HG03135 (cell line): ENCODE measurements at regions not wholly inside any gene's neighbourhood (a gene's known extent, or its start where the extent isn't known, plus 50 kb on each side); places are given as distances from the start of the nearest gene placed in this dataset.
"Not testable (repeated sequence)": the region's sequence is repeated elsewhere in the genome, so short reads cannot be mapped to it uniquely, and the experiment has no call there.

Experiments used
- ATAC-seq: cut with Tn5 transposase; IDR thresholded peaks from one replicate; pipeline ENCODE4 v1.9.1; 2021; ENCODE audit warnings: mild to moderate bottlenecking, moderate library complexity; ENCODE audit not compliant: unreplicated experiment

- no peak for ATAC-seq
These were observed 1212.0 kb downstream of the GALC start for GRCh38 chr14:86780876-86781510.

GRCh38 chr14:86780461-86780860 lies 1212.5 kb downstream of the GALC start:
- ATAC-seq: no peak

- ATAC-seq: no peak
These were observed 1213.6 kb downstream of the GALC start for GRCh38 chr14:86779416-86779815.

GRCh38 chr14:86777963-86778602 lies 1214.9 kb downstream of the GALC start:
- ATAC-seq: no peak

- not testable (repeated sequence) for ATAC-seq
These were observed 1217.1 kb downstream of the GALC start for GRCh38 chr14:86775896-86776295.

- no peak for ATAC-seq
These were observed 1218.1 kb downstream of the GALC start for GRCh38 chr14:86774916-86775315.

- ATAC-seq: no peak
These were observed 1220.9 kb downstream of the GALC start for GRCh38 chr14:86772075-86772474.

GRCh38 chr14:86770186-86770585 lies 1222.8 kb downstream of the GALC start:
- no peak for ATAC-seq

GRCh38 chr14:86766469-86766868 lies 1226.5 kb downstream of the GALC start:
- no peak for ATAC-seq

- no peak for ATAC-seq
These were observed 1231.4 kb downstream of the GALC start for GRCh38 chr14:86761611-86762010.

GRCh38 chr14:86756521-86757190 lies 1226.7 kb downstream of the FLRT2 start:
- no peak for ATAC-seq

GRCh38 chr14:86750488-86750887 lies 1220.5 kb downstream of the FLRT2 start:
- not testable (repeated sequence) for ATAC-seq

- ATAC-seq: no peak
These were observed 1209.8 kb downstream of the FLRT2 start for GRCh38 chr14:86739761-86740160.

- ATAC-seq: not testable (repeated sequence)
These were observed 1201.5 kb downstream of the FLRT2 start for GRCh38 chr14:86731427-86731826.

GRCh38 chr14:86723254-86723624 lies 1193.3 kb downstream of the FLRT2 start:
- no peak for ATAC-seq

- no peak for ATAC-seq
These were observed 1192.8 kb downstream of the FLRT2 start for GRCh38 chr14:86722612-86723253.

GRCh38 chr14:86714575-86714974 lies 1184.6 kb downstream of the FLRT2 start:
- ATAC-seq: no peak

GRCh38 chr14:86714153-86714552 lies 1184.2 kb downstream of the FLRT2 start:
- no peak for ATAC-seq

- no peak for ATAC-seq
These were observed 1182.8 kb downstream of the FLRT2 start for GRCh38 chr14:86712727-86713126.

GRCh38 chr14:86712176-86712575 lies 1182.2 kb downstream of the FLRT2 start:
- ATAC-seq: no peak

GRCh38 chr14:86708846-86709339 lies 1178.9 kb downstream of the FLRT2 start:
- no peak for ATAC-seq

- no peak for ATAC-seq
These were observed 1177.1 kb downstream of the FLRT2 start for GRCh38 chr14:86707071-86707470.
